Cardiac muscle cell (in vitro differentiated cells and primary cell): ENCODE measurements at regions not wholly inside any gene's neighbourhood (a gene's known extent, or its start where the extent isn't known, plus 50 kb on each side); places are given as distances from the start of the nearest gene placed in this dataset.

Source experiments
- DNase-seq, 2 donors: peaks; one replicate each; pipeline versions ENCODE4 v3.0.0 to v3.0.0-alpha.2; 2010 to 2017; ENCODE audit warnings: low read depth in 1 of 2, low spot score in 1 of 2
- H3K27ac ChIP-seq: fragments of 200-600 bp; sonication (generic); 2 replicates; pipeline ENCODE4 v1.5.1; 2016
- H3K27me3 ChIP-seq: fragments of 200-600 bp; sonication (generic); 2 replicates; pipeline ENCODE4 v1.6.0; 2016; ENCODE audit warnings: control low read depth
- H3K36me3 ChIP-seq: fragments of 200-600 bp; sonication (generic); 2 replicates; pipeline ENCODE4 v1.5.1; 2016; ENCODE audit warnings: control low read depth
- H3K4me1 ChIP-seq: fragments of 200-600 bp; sonication (generic); 2 replicates; pipeline ENCODE4 v1.8.1; 2017; ENCODE audit warnings: low read depth, mild to moderate bottlenecking, mixed run types
- H3K4me3 ChIP-seq: fragments of 200-600 bp; sonication (generic); 2 replicates; pipeline ENCODE4 v1.5.1; 2016; ENCODE audit warnings: mild to moderate bottlenecking
- H3K9me3 ChIP-seq: fragments of 200-600 bp; sonication (generic); 2 replicates; pipeline ENCODE4 v1.5.1; 2017; ENCODE audit warnings: low read depth, mild to moderate bottlenecking, control low read depth
- TF ChIP-seq, protein P1 (sequence below): IDR thresholded peaks from 2 replicates; pipeline ENCODE4 v1.5.1; 2012; ENCODE audit warnings: low read depth, mild to moderate bottlenecking, low read length

DNA sequence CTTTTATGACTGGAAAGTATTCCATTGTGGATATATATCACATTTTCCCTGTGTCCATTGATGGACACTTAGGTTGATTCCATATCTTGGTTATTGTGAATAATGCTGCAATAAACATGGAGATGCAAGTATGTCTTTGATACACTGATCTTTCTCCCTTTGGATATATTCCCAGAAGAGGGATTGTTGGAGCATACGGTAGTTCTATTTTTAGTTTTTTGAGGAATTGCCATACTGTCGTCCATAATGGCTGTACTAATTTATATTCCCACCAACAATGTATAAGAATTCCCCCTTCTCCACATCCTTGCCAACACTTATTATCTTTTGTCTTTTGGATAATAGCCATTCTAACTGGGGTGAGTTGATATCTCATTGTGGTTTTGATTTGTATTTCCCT, 54.9 kb upstream of the PITX1 start:
- no peaks in the 10 kb centered on the region for H3K4me1 ChIP-seq
- peaks cover 74% of the 10 kb centered on the region for H3K27me3 ChIP-seq
- no peaks in the 10 kb centered on the region for H3K36me3 ChIP-seq
- no peak for DNase-seq
- no peak overlapping the region for H3K27ac ChIP-seq
- H3K4me3 ChIP-seq, result no peak overlapping the region
- H3K9me3 ChIP-seq, result no peaks in the 10 kb centered on the region
- TF ChIP-seq, protein P1, sequence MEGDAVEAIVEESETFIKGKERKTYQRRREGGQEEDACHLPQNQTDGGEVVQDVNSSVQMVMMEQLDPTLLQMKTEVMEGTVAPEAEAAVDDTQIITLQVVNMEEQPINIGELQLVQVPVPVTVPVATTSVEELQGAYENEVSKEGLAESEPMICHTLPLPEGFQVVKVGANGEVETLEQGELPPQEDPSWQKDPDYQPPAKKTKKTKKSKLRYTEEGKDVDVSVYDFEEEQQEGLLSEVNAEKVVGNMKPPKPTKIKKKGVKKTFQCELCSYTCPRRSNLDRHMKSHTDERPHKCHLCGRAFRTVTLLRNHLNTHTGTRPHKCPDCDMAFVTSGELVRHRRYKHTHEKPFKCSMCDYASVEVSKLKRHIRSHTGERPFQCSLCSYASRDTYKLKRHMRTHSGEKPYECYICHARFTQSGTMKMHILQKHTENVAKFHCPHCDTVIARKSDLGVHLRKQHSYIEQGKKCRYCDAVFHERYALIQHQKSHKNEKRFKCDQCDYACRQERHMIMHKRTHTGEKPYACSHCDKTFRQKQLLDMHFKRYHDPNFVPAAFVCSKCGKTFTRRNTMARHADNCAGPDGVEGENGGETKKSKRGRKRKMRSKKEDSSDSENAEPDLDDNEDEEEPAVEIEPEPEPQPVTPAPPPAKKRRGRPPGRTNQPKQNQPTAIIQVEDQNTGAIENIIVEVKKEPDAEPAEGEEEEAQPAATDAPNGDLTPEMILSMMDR, result no peak

DNA sequence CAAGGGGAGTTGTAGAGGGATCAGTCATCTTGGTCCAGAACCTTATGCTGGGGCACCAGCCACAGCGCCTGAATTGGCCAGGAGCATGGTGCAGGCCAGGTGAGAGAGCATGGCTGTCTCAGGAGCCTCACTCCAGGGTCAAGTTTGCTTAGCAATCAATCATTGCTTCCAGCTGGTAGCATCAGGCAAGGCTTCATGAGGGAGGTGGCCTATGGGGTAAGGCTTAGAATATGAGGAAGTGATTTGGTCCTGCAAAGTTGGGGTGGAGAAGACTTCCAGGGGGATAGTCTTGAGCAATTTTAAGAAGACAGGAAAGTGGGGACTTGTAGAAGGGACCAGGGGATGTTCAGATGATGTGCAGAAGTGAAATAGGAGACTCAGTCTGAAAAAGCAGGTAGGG, 53.9 kb upstream of the PITX1 start:
- no peak for DNase-seq
- TF ChIP-seq, protein P1, result no peak
- Histone ChIP-seq H3K36me3 (no peaks in the 10 kb centered on the region), H3K4me1 (no peaks in the 10 kb centered on the region), H3K27ac (no peak overlapping the region), H3K27me3 (peaks cover 68% of the 10 kb centered on the region), H3K9me3 (no peaks in the 10 kb centered on the region), H3K4me3 (no peak overlapping the region)

DNA sequence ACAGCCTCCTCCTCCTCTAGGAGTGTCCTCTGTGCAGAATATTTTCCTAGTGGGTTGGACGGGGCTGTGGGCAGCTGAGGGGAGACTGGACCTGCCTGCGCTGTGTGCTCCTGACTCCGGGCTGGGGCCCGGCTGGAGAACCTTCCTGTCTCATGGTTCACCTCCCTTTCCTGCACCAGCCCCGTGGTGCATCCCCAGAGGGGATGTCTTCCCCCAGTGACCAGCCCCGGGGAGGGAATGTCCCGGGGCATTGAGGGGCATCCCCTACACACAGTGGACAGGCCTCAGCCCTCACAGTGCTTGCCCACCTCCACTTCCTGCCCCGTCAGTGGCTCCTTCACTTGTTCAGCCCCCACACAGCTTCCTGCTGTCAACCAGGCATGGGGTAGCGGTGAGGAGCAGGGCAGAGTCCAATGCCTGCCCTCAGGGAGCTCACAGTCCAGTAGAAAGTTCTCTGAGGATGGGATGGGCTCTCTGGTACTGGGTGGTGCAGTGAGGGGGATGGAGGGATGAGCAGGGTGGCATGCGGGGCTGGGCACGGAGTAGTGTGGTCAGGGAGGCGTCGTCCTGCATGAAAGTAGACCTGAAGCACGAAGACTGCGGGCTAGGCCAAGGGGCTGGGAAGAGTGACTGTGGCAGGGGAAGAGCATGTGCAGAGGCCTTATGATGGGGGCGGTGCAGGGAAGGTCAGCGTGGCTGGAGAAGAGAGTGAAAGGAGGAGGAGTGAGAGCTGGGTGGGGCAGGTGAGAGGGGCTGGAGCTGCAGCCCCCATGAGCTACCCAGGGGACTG, 52.1 kb upstream of the PITX1 start:
- peaks cover 65% of the 10 kb centered on the region for H3K27me3 ChIP-seq

DNA sequence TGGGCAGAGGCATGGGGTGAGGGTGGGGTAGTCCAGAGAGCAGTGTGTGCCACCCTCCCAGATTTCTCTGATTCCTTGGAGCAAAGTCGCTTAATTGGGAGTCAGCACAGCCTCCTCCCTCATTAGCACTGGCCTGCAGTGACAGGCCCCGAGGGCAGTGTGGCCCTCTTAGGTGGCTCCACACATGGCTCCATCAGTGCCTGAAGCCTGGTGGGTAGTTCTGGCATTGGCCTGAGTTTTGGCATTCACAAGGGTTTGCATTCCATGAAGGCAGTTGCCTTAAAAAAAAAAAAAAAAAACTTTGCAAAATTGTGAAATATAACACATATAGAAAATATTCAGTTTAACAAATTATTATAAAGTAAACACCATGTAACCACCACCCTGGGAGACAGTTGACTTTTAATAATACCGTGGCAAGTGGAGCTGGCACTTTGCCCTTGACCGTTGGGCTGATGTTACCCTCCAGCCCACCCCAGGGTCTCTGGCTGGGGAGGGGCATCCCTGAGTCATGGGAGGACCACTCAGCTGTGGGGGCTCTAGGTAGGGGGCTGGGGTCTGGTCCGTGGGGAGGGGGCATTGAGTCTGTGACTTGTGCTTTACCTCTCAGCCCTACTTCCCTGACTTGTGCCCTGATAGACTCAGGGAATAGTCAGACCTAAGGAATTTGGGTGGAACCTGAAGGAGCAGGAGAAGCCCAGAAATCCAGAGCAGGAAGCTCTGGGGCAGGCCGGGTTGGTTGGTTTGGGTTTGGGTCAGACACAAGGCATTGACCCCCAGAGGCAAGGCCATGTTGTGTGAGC, 51.3 kb upstream of the PITX1 start:
- DNase-seq, result no peak
- TF ChIP-seq, protein P1, result no peak
- no peak overlapping the region for H3K27ac ChIP-seq
- H3K4me1 ChIP-seq, result no peaks in the 10 kb centered on the region
- H3K4me3 ChIP-seq, result no peak overlapping the region
- H3K27me3 ChIP-seq, result peaks cover 59% of the 10 kb centered on the region
- H3K36me3 ChIP-seq, result no peaks in the 10 kb centered on the region
- H3K9me3 ChIP-seq, result no peaks in the 10 kb centered on the region

More for the DNA sequence above, 52.1 kb upstream of the PITX1 start:
- TF ChIP-seq, protein P1, result no peak
- no peak overlapping the region for H3K27ac ChIP-seq
- no peaks in the 10 kb centered on the region for H3K9me3 ChIP-seq
- no peaks in the 10 kb centered on the region for H3K36me3 ChIP-seq
- no peaks in the 10 kb centered on the region for H3K4me1 ChIP-seq
- H3K4me3 ChIP-seq, result no peak overlapping the region
- no peak for DNase-seq
